ENCODE measurements at regions not wholly inside any gene's neighbourhood (a gene's known extent, or its start where the extent isn't known, plus 50 kb on each side); places are given as distances from the start of the nearest gene placed in this dataset.

GRCh38 chr3:168575750-168576149, 480.0 kb upstream of the GOLIM4 start:
- no peaks in the 10 kb centered on the region for H3K36me3 Mint-ChIP-seq
- no peak overlapping the region for H3K4me3 Mint-ChIP-seq
- CTCF ChIA-PET: no interaction called here
- no peak overlapping the region for H3K27ac Mint-ChIP-seq
- no peaks in the 10 kb centered on the region for H3K27me3 Mint-ChIP-seq
- DNase-seq (no peak), ATAC-seq (no peak)
- H3K9me3 Mint-ChIP-seq (ENCODE audit: low read depth): no peaks in the 10 kb centered on the region
- no peaks in the 10 kb centered on the region for H3K4me1 Mint-ChIP-seq

- Mint-ChIP-seq H3K9me3 (ENCODE audit: low read depth) (no peaks in the 10 kb centered on the region), H3K4me3 (no peak overlapping the region), H3K27ac (no peak overlapping the region), H3K27me3 (no peaks in the 10 kb centered on the region), H3K36me3 (no peaks in the 10 kb centered on the region), H3K4me1 (no peaks in the 10 kb centered on the region)
- CTCF ChIA-PET: no interaction called here
- DNase-seq: no peak
- ATAC-seq: no peak
These were observed 478.9 kb upstream of the GOLIM4 start for GRCh38 chr3:168574455-168575158.

GRCh38 chr3:168570404-168571155, 474.9 kb upstream of the GOLIM4 start:
- DNase-seq: no peak
- no peaks in the 10 kb centered on the region for H3K36me3 Mint-ChIP-seq
- ATAC-seq: no peak
- H3K4me3 Mint-ChIP-seq: no peak overlapping the region
- no peak overlapping the region for H3K27ac Mint-ChIP-seq
- no peaks in the 10 kb centered on the region for H3K27me3 Mint-ChIP-seq
- no peaks in the 10 kb centered on the region for H3K4me1 Mint-ChIP-seq
- CTCF ChIA-PET: no interaction called here
- peaks cover 3% of the 10 kb centered on the region for H3K9me3 Mint-ChIP-seq (ENCODE audit: low read depth)

GRCh38 chr3:168558728-168559411, 463.1 kb upstream of the GOLIM4 start:
- H3K27me3 Mint-ChIP-seq: no peaks in the 10 kb centered on the region

GRCh38 chr3:168552251-168552650, 456.5 kb upstream of the GOLIM4 start:
- DNase-seq (no peak), ATAC-seq (no peak)
- H3K4me3 Mint-ChIP-seq: no peak overlapping the region
- H3K27me3 Mint-ChIP-seq: no peaks in the 10 kb centered on the region
- H3K4me1 Mint-ChIP-seq: no peaks in the 10 kb centered on the region
- H3K27ac Mint-ChIP-seq: no peak overlapping the region
- H3K9me3 Mint-ChIP-seq (ENCODE audit: low read depth): peaks cover 2% of the 10 kb centered on the region
- H3K36me3 Mint-ChIP-seq: no peaks in the 10 kb centered on the region
- CTCF ChIA-PET: no interaction called here

More at GRCh38 chr3:168558728-168559411, 463.1 kb upstream of the GOLIM4 start:
- ATAC-seq (no peak), DNase-seq (no peak)
- Mint-ChIP-seq H3K27ac (no peak overlapping the region), H3K36me3 (no peaks in the 10 kb centered on the region), H3K4me1 (no peaks in the 10 kb centered on the region), H3K4me3 (no peak overlapping the region), H3K9me3 (ENCODE audit: low read depth) (no peaks in the 10 kb centered on the region)
- CTCF ChIA-PET: no interaction called here

GRCh38 chr3:168548719-168549118, 453.0 kb upstream of the GOLIM4 start:
- Mint-ChIP-seq H3K27me3 (no peaks in the 10 kb centered on the region), H3K4me1 (no peaks in the 10 kb centered on the region), H3K9me3 (ENCODE audit: low read depth) (peaks cover 2% of the 10 kb centered on the region), H3K36me3 (no peaks in the 10 kb centered on the region), H3K27ac (no peak overlapping the region), H3K4me3 (no peak overlapping the region)
- no peak for DNase-seq
- CTCF ChIA-PET: no interaction called here
- no peak for ATAC-seq

- H3K4me1 Mint-ChIP-seq: no peaks in the 10 kb centered on the region
- H3K9me3 Mint-ChIP-seq (ENCODE audit: low read depth): peaks cover 6% of the 10 kb centered on the region
- ATAC-seq (no peak), DNase-seq (no peak)
- H3K27ac Mint-ChIP-seq: no peak overlapping the region
- H3K4me3 Mint-ChIP-seq: no peak overlapping the region
- H3K27me3 Mint-ChIP-seq: no peaks in the 10 kb centered on the region
- H3K36me3 Mint-ChIP-seq: no peaks in the 10 kb centered on the region
- CTCF ChIA-PET: no interaction called here
These were observed 451.0 kb upstream of the GOLIM4 start for GRCh38 chr3:168546707-168547106.

GRCh38 chr3:168545591-168545990, 449.9 kb upstream of the GOLIM4 start:
- no peaks in the 10 kb centered on the region for H3K36me3 Mint-ChIP-seq
- DNase-seq: no peak
- no peaks in the 10 kb centered on the region for H3K27me3 Mint-ChIP-seq
- H3K27ac Mint-ChIP-seq: no peak overlapping the region
- no peaks in the 10 kb centered on the region for H3K4me1 Mint-ChIP-seq
- no peak overlapping the region for H3K4me3 Mint-ChIP-seq
- no peak for ATAC-seq
- CTCF ChIA-PET: no interaction called here
- peaks cover 9% of the 10 kb centered on the region for H3K9me3 Mint-ChIP-seq (ENCODE audit: low read depth)

GRCh38 chr3:168544097-168544957, 448.6 kb upstream of the GOLIM4 start:
- no peak overlapping the region for H3K4me3 Mint-ChIP-seq
- H3K4me1 Mint-ChIP-seq: no peaks in the 10 kb centered on the region
- no peaks in the 10 kb centered on the region for H3K27me3 Mint-ChIP-seq
- ATAC-seq (no peak), DNase-seq (no peak)
- H3K36me3 Mint-ChIP-seq: no peaks in the 10 kb centered on the region
- H3K9me3 Mint-ChIP-seq (ENCODE audit: low read depth): peaks cover 9% of the 10 kb centered on the region
- CTCF ChIA-PET: no interaction called here
- H3K27ac Mint-ChIP-seq: no peak overlapping the region

- Mint-ChIP-seq H3K27ac (no peak overlapping the region), H3K4me3 (no peak overlapping the region), H3K36me3 (no peaks in the 10 kb centered on the region), H3K27me3 (no peaks in the 10 kb centered on the region), H3K9me3 (ENCODE audit: low read depth) (peaks cover 7% of the 10 kb centered on the region), H3K4me1 (no peaks in the 10 kb centered on the region)
- CTCF ChIA-PET: no interaction called here
- DNase-seq (no peak), ATAC-seq (no peak)
These were observed 445.0 kb upstream of the GOLIM4 start for GRCh38 chr3:168540726-168541125.

GRCh38 chr3:168539909-168540308, 444.2 kb upstream of the GOLIM4 start:
- DNase-seq (no peak), ATAC-seq (no peak)
- Mint-ChIP-seq H3K36me3 (no peaks in the 10 kb centered on the region), H3K9me3 (ENCODE audit: low read depth) (peaks cover 7% of the 10 kb centered on the region), H3K27ac (no peak overlapping the region), H3K4me1 (no peaks in the 10 kb centered on the region), H3K27me3 (no peaks in the 10 kb centered on the region), H3K4me3 (no peak overlapping the region)
- CTCF ChIA-PET: no interaction called here

GRCh38 chr3:168534761-168535160, 439.0 kb upstream of the GOLIM4 start:
- no peak for ATAC-seq
- H3K27ac Mint-ChIP-seq: no peak overlapping the region

GRCh38 chr3:168533600-168533999, 437.9 kb upstream of the GOLIM4 start:
- H3K4me3 Mint-ChIP-seq: no peak overlapping the region
- H3K27me3 Mint-ChIP-seq: no peaks in the 10 kb centered on the region
- no peaks in the 10 kb centered on the region for H3K4me1 Mint-ChIP-seq
- peaks cover 2% of the 10 kb centered on the region for H3K9me3 Mint-ChIP-seq (ENCODE audit: low read depth)
- ATAC-seq: no peak
- no peaks in the 10 kb centered on the region for H3K36me3 Mint-ChIP-seq
- H3K27ac Mint-ChIP-seq: no peak overlapping the region
- CTCF ChIA-PET: interaction anchor here (0.7 kb wide), 1 partner anchor 65 kb away, joined by 3 read pairs; no protein-coding TSS in a partner anchor
- no peak for DNase-seq

More at GRCh38 chr3:168534761-168535160, 439.0 kb upstream of the GOLIM4 start:
- CTCF ChIA-PET: no interaction called here
- H3K27me3 Mint-ChIP-seq: no peaks in the 10 kb centered on the region
- no peak overlapping the region for H3K4me3 Mint-ChIP-seq
- H3K4me1 Mint-ChIP-seq: no peaks in the 10 kb centered on the region
- no peak for DNase-seq
- no peaks in the 10 kb centered on the region for H3K36me3 Mint-ChIP-seq
- H3K9me3 Mint-ChIP-seq (ENCODE audit: low read depth): peaks cover 2% of the 10 kb centered on the region
